K562 (cell line): ENCODE measurements at regions not wholly inside any gene's neighbourhood (a gene's known extent, or its start where the extent isn't known, plus 50 kb on each side); places are given as distances from the start of the nearest gene placed in this dataset.

Experiments
- ATAC-seq: fragments of 200-7000 bp; cut with Tn5 transposase; 3 replicates; pipeline ENCODE4 v1.9.1; 2020; ENCODE audit warnings: moderate library complexity
- BruUV-seq: library from RNA; stranded (reverse); fragments of 400-500 nt; replicated peaks from 2 replicates; lab custom pipeline; 2021; lab: Mats Ljungman, UMichigan
- CTCF ChIA-PET: fragments of 300-600 bp; formaldehyde crosslinking; extraction: SDS; loops from one replicate; lab custom pipeline; 2021; ENCODE audit warnings: low intra/inter-chr PET ratio; lab: Yijun Ruan, JAX
- POLR2A ChIA-PET: fragments of 300-600, 350-650 bp; sonication (Branson Sonifier 250); formaldehyde crosslinking; extraction: SDS; loops from one replicate; lab custom pipeline; 2021; ENCODE audit warnings: antibody characterized with exemption, inconsistent platforms; lab: Yijun Ruan, JAX
- DNase-seq, 4 experiments: peaks; one replicate each; pipeline versions ENCODE4 v3.0.0 to v3.0.0-alpha.2; 2011 to 2018; ENCODE audit warnings: low spot score in 3 of 4, mixed read lengths in 3 of 4; ENCODE audit errors: extremely low read depth in 1 of 4
- FAIRE-seq: peaks from 2 replicates; lab custom pipeline; 2011; peaks lifted over from hg19 to GRCh38; lab: Jason Lieb, UNC
- H2AFZ ChIP-seq: 2 replicates; pipeline ENCODE4 v1.6.0; 2011; ENCODE audit warnings: low read depth, low read length, control low read depth, inconsistent platforms
- H3K27ac ChIP-seq: fragments of 200-600 bp; 3 replicates; pipeline ENCODE4 v1.8.0; 2011; ENCODE audit warnings: low read depth, mild to moderate bottlenecking, control low read depth, inconsistent platforms, low read length, moderate library complexity, mixed read lengths; ENCODE audit errors: extremely low read depth
- H3K27me3 ChIP-seq, 2 experiments: fragments of 300-600 bp in 1 of 2; 2 replicates in 1 of 2; 3 replicates in 1 of 2; pipeline versions ENCODE4 v1.6.0 to v1.8.0; 2011; ENCODE audit warnings: inconsistent platforms in 2 of 2, low read length in 2 of 2, mild to moderate bottlenecking in 1 of 2, mixed read lengths in 1 of 2, moderate library complexity in 1 of 2; ENCODE audit not compliant: control insufficient read depth in 2 of 2, insufficient read depth in 2 of 2
- H3K36me3 ChIP-seq: fragments of 300-600 bp; 3 replicates; pipeline ENCODE4 v1.8.0; 2011; ENCODE audit warnings: mild to moderate bottlenecking, low read length, inconsistent platforms; ENCODE audit not compliant: control insufficient read depth, insufficient read depth
- H3K4me1 ChIP-seq, 2 experiments: fragments of 200-600 bp in 1 of 2; replicated peaks in 1 of 2; 2 replicates in 1 of 2; 3 replicates in 1 of 2; pipeline versions ENCODE4 v1.5.1 to v1.8.0; 2011; ENCODE audit warnings: inconsistent platforms in 2 of 2, low read length in 2 of 2, mild to moderate bottlenecking in 1 of 2, mixed read lengths in 1 of 2, moderate library complexity in 1 of 2; ENCODE audit not compliant: control insufficient read depth in 2 of 2, insufficient read depth in 2 of 2
- H3K4me2 ChIP-seq: 2 replicates; pipeline ENCODE4 v1.6.1; 2011; ENCODE audit warnings: low read length, control low read depth, inconsistent platforms, mixed read lengths; ENCODE audit not compliant: insufficient read depth
- H3K4me3 ChIP-seq: fragments of 200-600 bp; sonication (generic), shearing (Covaris generic); 2 replicates; pipeline ENCODE4 v1.5.1; 2016; ENCODE audit warnings: control low read depth, inconsistent platforms
- H3K79me2 ChIP-seq: fragments of 200-600 bp; 3 replicates; pipeline ENCODE4 v1.8.0; 2011; ENCODE audit warnings: low read length, inconsistent platforms; ENCODE audit not compliant: control insufficient read depth, insufficient read depth
- H3K9ac ChIP-seq, 2 experiments: 2 replicates each; pipeline versions ENCODE4 v1.6.0 to v1.6.1; 2011; ENCODE audit warnings: low read depth in 2 of 2, low read length in 2 of 2, control low read depth in 1 of 2, inconsistent platforms in 1 of 2, mild to moderate bottlenecking in 1 of 2, mixed read lengths in 1 of 2; ENCODE audit not compliant: insufficient read depth in 1 of 2
- H3K9me1 ChIP-seq: one replicate; pipeline ENCODE4 v1.6.0; 2011; ENCODE audit warnings: inconsistent platforms, mild to moderate bottlenecking, low read length, moderate library complexity; ENCODE audit not compliant: control insufficient read depth, insufficient read depth
- H3K9me3 ChIP-seq: replicated peaks from 2 replicates; pipeline ENCODE4 v1.5.1; 2011; ENCODE audit warnings: low read depth, low read length, inconsistent platforms; ENCODE audit not compliant: control insufficient read depth, insufficient read depth
- H4K20me1 ChIP-seq: replicated peaks from 2 replicates; pipeline ENCODE4 v1.6.1; 2011; ENCODE audit warnings: low read length, inconsistent platforms, mixed read lengths; ENCODE audit not compliant: control insufficient read depth, insufficient read depth
- CC2D1A ChIP-seq: fragments of 450-650 bp; IDR thresholded peaks from 2 replicates; pipeline ENCODE4 v1.6.1; 2017; ENCODE audit warnings: mild to moderate bottlenecking
- ELF4 ChIP-seq: fragments of 450-650 bp; formaldehyde crosslinking; IDR thresholded peaks from 2 replicates; pipeline ENCODE4 v1.4.0; 2022; ENCODE audit warnings: missing genetic modification characterization
- ELK3 ChIP-seq: fragments of 450-650 bp; formaldehyde crosslinking; IDR thresholded peaks from 2 replicates; pipeline ENCODE4 v1.4.0; 2020; ENCODE audit warnings: mild to moderate bottlenecking
- GTF2B ChIP-seq: IDR thresholded peaks from 2 replicates; pipeline ENCODE4 v1.6.1; 2011; ENCODE audit not compliant: insufficient read length; ENCODE audit errors: extremely low read depth
- HEY1 ChIP-seq: fragments of 250-450 bp; sonication (Bioruptor Pico); IDR thresholded peaks from 2 replicates; pipeline ENCODE4 v1.5.0; 2020; ENCODE audit warnings: mild to moderate bottlenecking, moderate library complexity, borderline replicate concordance
- HNRNPUL1 ChIP-seq: fragments of 200-400 bp; formaldehyde crosslinking; IDR thresholded peaks from 2 replicates; pipeline ENCODE4 v1.6.1; 2017; ENCODE audit warnings: low read length
- MGA ChIP-seq: fragments of 450-650 bp; IDR thresholded peaks from 2 replicates; pipeline ENCODE4 v1.6.1; 2016; ENCODE audit warnings: mild to moderate bottlenecking, moderate library complexity
- SP1 ChIP-seq: sonication (generic); formaldehyde crosslinking; IDR thresholded peaks from 2 replicates; pipeline ENCODE4 v1.8.1; 2022; ENCODE audit warnings: mild to moderate bottlenecking, missing genetic modification reagents
- SRSF1 ChIP-seq: fragments of 200-400 bp; formaldehyde crosslinking; IDR thresholded peaks from 2 replicates; pipeline ENCODE4 v1.6.1; 2017; ENCODE audit warnings: mild to moderate bottlenecking, low read depth, low read length, moderate library complexity
- SRSF3 ChIP-seq: fragments of 200-400 bp; formaldehyde crosslinking; IDR thresholded peaks from 2 replicates; pipeline ENCODE4 v1.6.1; 2016; ENCODE audit warnings: mild to moderate bottlenecking, low read length, moderate library complexity; ENCODE audit not compliant: insufficient read depth
- U2AF1 ChIP-seq: fragments of 200-400 bp; formaldehyde crosslinking; optimal IDR thresholded peaks from 2 replicates; pipeline ENCODE3; 2017; ENCODE audit warnings: mild to moderate bottlenecking, low read depth, low read length, moderate library complexity
- WGBS: fragments of 100-300 bp; shearing (Covaris generic); methylation state at CpG from one replicate; pipeline ENCODE4 v1.1.6; 2016; ENCODE audit warnings: low coverage, mixed read lengths; ENCODE audit not compliant: insufficient coverage; ENCODE audit errors: missing lambda C conversion rate; 5-methylcytosine and 5-hydroxymethylcytosine counted together
- in situ Hi-C: fragments of 300-500 bp; cut with MboI; formaldehyde crosslinking; loops from 4 replicates; pipeline ENCODE4 v1.15.0; 2018; ENCODE audit warnings: inconsistent platforms, mixed read lengths
- intact Hi-C: fragments of 100-400 bp; cut with micrococcal nuclease; formaldehyde crosslinking; loops from 2 replicates; pipeline ENCODE4 v1.14.2; 2022

- Histone ChIP-seq H3K27ac (no peak overlapping the region), H2AFZ (no peak overlapping the region), H3K36me3 (no peaks in the 10 kb centered on the region), H3K9me3 (no peaks in the 10 kb centered on the region), H3K4me2 (no peak overlapping the region), H3K79me2 (no peaks in the 10 kb centered on the region), H4K20me1 (no peaks in the 10 kb centered on the region), H3K27me3 (no peaks in the 10 kb centered on the region), H3K9me1 (no peaks in the 10 kb centered on the region), H3K9ac (no peak overlapping the region), H3K4me1 (no peaks in the 10 kb centered on the region), H3K4me3 (no peak overlapping the region)
- in situ Hi-C loops (no loop called here), intact Hi-C loops (no loop called here)
- ChIA-PET CTCF (no interaction called here), POLR2A (no interaction called here)
- no peak for DNase-seq
- 0% methylated on average over 2 of the region's 3 CpGs for WGBS
- no peak for FAIRE-seq
- BruUV-seq = no TSS peak
- no peak for ATAC-seq
- TF ChIP-seq SP1 = no peak
- TF ChIP-seq U2AF1 = no peak
- no peak for TF ChIP-seq SRSF1
- no peak for TF ChIP-seq SRSF3
- TF ChIP-seq MGA = no peak
- no peak for TF ChIP-seq HNRNPUL1
- no peak for TF ChIP-seq ELF4 (CRISPR knock-in tag)
- TF ChIP-seq ELK3 (CRISPR knock-in tag) = no peak
- TF ChIP-seq CC2D1A = no peak
- TF ChIP-seq HEY1 (CRISPR knock-in tag) = no peak
- no peak for TF ChIP-seq GTF2B
These were observed 905.7 kb upstream of the SLITRK5 start for GRCh38 chr13:86765462-86765861.
